Liver (tissue), 3 donors: ENCODE measurements at regions not wholly inside any gene's neighbourhood (a gene's known extent, or its start where the extent isn't known, plus 50 kb on each side); places are given as distances from the start of the nearest gene placed in this dataset.

Source experiments
- EGR1 ChIP-seq, 2 donors: IDR thresholded peaks; 2 replicates each; pipeline ENCODE4 v1.6.1; 2016 to 2018; ENCODE audit warnings: antibody characterized with exemption in 2 of 2, low read depth in 2 of 2
- GABPA ChIP-seq, 2 donors: IDR thresholded peaks in 1 of 2; conservative IDR thresholded peaks in 1 of 2; 2 replicates each; pipeline ENCODE4 v1.6.1; 2016; ENCODE audit warnings: antibody characterized with exemption in 2 of 2, mild to moderate bottlenecking in 1 of 2, moderate library complexity in 1 of 2
- HNF4A ChIP-seq, 2 donors: conservative IDR thresholded peaks; 2 replicates each; pipeline ENCODE4 v1.6.1; 2016; ENCODE audit warnings: antibody characterized with exemption in 2 of 2, mild to moderate bottlenecking in 2 of 2
- JUND ChIP-seq, 2 donors: IDR thresholded peaks; 2 replicates each; pipeline ENCODE4 v1.6.1; 2016; ENCODE audit warnings: antibody characterized with exemption in 2 of 2
- RAD21 ChIP-seq, 2 donors: IDR thresholded peaks; 2 replicates each; pipeline ENCODE4 v1.6.1; 2016; ENCODE audit warnings: antibody characterized with exemption in 2 of 2, mild to moderate bottlenecking in 2 of 2
- RXRA ChIP-seq, 2 donors: IDR thresholded peaks; 2 replicates each; pipeline ENCODE4 v1.6.1; 2017 to 2018; ENCODE audit warnings: antibody characterized with exemption in 2 of 2, mild to moderate bottlenecking in 1 of 2
- SP1 ChIP-seq: IDR thresholded peaks from 2 replicates; pipeline ENCODE4 v1.6.1; 2018; ENCODE audit warnings: antibody characterized with exemption, mild to moderate bottlenecking
- TAF1 ChIP-seq: conservative IDR thresholded peaks from 2 replicates; pipeline ENCODE4 v1.6.1; 2016; ENCODE audit warnings: antibody characterized with exemption, mild to moderate bottlenecking
- YY1 ChIP-seq: IDR thresholded peaks from 2 replicates; pipeline ENCODE4 v1.6.1; 2016; ENCODE audit warnings: antibody characterized with exemption, mild to moderate bottlenecking
- ZBTB33 ChIP-seq: IDR thresholded peaks from 2 replicates; pipeline ENCODE4 v1.6.1; 2016; ENCODE audit warnings: antibody characterized with exemption
- TF ChIP-seq, protein P1 (sequence below): IDR thresholded peaks from 2 replicates; pipeline ENCODE4 v1.6.1; 2016; ENCODE audit warnings: antibody characterized with exemption
- TF ChIP-seq, protein P2 (sequence below): IDR thresholded peaks from 2 replicates; pipeline ENCODE4 v1.6.1; 2016; ENCODE audit warnings: antibody characterized with exemption
- TF ChIP-seq, protein P3 (sequence below): fragments of 150-350 bp; IDR thresholded peaks from 2 replicates; pipeline ENCODE4 v1.5.1; 2017; ENCODE audit warnings: improper control_type of control experiment, low read depth, low read length; ENCODE audit not compliant: missing input control
- TF ChIP-seq, protein P4 (sequence below): IDR thresholded peaks from 2 replicates; pipeline ENCODE4 v1.6.1; 2016; ENCODE audit warnings: antibody characterized with exemption, mild to moderate bottlenecking
- donor health status: healthy.
- donor health status: healthy.

DNA sequence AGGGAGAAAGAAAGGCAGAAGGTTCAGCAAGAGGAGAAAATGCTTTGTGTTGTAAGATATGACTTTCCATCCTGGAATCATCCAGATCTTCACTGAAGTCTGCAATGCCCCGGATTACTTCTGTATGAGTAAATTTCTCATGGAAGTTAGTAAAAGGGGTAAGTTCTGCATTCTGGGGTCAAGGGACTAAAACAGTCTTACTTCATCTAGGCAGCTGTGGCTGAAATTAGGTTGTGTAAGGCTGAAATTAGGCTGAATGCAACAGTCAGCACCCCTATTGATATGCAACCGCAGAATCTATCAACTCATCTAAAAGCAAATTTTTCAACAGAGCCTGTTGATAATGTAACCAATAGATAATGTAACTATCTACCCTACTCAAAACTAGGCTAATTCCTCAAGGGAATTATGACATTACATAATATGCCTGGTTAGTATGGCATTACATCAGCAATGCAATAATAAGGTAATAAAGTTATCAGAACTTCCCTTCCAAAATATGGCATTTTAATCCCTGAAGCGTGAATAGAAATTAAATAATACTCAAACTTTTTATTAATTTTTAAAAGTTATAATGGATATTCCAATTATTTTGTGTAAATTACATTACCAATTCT is 671.7 kb upstream of the CITED2 start:
- TF ChIP-seq, protein P1, sequence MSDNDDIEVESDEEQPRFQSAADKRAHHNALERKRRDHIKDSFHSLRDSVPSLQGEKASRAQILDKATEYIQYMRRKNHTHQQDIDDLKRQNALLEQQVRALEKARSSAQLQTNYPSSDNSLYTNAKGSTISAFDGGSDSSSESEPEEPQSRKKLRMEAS, result no peak
- TF ChIP-seq, protein P2, sequence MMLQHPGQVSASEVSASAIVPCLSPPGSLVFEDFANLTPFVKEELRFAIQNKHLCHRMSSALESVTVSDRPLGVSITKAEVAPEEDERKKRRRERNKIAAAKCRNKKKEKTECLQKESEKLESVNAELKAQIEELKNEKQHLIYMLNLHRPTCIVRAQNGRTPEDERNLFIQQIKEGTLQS, result no peak
- TF ChIP-seq GABPA (IDR thresholded peaks at IDR 0.05 in 1 of 2, conservative IDR thresholded peaks at IDR 0.05 in 1 of 2), result no peak
- TF ChIP-seq, protein P3, sequence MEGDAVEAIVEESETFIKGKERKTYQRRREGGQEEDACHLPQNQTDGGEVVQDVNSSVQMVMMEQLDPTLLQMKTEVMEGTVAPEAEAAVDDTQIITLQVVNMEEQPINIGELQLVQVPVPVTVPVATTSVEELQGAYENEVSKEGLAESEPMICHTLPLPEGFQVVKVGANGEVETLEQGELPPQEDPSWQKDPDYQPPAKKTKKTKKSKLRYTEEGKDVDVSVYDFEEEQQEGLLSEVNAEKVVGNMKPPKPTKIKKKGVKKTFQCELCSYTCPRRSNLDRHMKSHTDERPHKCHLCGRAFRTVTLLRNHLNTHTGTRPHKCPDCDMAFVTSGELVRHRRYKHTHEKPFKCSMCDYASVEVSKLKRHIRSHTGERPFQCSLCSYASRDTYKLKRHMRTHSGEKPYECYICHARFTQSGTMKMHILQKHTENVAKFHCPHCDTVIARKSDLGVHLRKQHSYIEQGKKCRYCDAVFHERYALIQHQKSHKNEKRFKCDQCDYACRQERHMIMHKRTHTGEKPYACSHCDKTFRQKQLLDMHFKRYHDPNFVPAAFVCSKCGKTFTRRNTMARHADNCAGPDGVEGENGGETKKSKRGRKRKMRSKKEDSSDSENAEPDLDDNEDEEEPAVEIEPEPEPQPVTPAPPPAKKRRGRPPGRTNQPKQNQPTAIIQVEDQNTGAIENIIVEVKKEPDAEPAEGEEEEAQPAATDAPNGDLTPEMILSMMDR, result no peak
- TF ChIP-seq, protein P4, sequence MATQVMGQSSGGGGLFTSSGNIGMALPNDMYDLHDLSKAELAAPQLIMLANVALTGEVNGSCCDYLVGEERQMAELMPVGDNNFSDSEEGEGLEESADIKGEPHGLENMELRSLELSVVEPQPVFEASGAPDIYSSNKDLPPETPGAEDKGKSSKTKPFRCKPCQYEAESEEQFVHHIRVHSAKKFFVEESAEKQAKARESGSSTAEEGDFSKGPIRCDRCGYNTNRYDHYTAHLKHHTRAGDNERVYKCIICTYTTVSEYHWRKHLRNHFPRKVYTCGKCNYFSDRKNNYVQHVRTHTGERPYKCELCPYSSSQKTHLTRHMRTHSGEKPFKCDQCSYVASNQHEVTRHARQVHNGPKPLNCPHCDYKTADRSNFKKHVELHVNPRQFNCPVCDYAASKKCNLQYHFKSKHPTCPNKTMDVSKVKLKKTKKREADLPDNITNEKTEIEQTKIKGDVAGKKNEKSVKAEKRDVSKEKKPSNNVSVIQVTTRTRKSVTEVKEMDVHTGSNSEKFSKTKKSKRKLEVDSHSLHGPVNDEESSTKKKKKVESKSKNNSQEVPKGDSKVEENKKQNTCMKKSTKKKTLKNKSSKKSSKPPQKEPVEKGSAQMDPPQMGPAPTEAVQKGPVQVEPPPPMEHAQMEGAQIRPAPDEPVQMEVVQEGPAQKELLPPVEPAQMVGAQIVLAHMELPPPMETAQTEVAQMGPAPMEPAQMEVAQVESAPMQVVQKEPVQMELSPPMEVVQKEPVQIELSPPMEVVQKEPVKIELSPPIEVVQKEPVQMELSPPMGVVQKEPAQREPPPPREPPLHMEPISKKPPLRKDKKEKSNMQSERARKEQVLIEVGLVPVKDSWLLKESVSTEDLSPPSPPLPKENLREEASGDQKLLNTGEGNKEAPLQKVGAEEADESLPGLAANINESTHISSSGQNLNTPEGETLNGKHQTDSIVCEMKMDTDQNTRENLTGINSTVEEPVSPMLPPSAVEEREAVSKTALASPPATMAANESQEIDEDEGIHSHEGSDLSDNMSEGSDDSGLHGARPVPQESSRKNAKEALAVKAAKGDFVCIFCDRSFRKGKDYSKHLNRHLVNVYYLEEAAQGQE, result no peak
- TF ChIP-seq SP1, result no peak
- no peak for TF ChIP-seq RAD21 (IDR thresholded peaks at IDR 0.05)
- no peak for TF ChIP-seq JUND (IDR thresholded peaks at IDR 0.05)
- TF ChIP-seq TAF1, result no peak
- no peak for TF ChIP-seq EGR1 (IDR thresholded peaks at IDR 0.05; ENCODE audit: low read depth in 2 of 2)
- TF ChIP-seq RXRA (IDR thresholded peaks at IDR 0.05), result no peak
- no peak for TF ChIP-seq HNF4A (conservative IDR thresholded peaks at IDR 0.05)
- no peak for TF ChIP-seq ZBTB33
- no peak for TF ChIP-seq YY1
